ENCODE measurements at regions not wholly inside any gene's neighbourhood (a gene's known extent, or its start where the extent isn't known, plus 50 kb on each side); places are given as distances from the start of the nearest gene placed in this dataset.
"Not testable (repeated sequence)": the region's sequence is repeated elsewhere in the genome, so short reads cannot be mapped to it uniquely, and the experiment has no call there.

DNA sequence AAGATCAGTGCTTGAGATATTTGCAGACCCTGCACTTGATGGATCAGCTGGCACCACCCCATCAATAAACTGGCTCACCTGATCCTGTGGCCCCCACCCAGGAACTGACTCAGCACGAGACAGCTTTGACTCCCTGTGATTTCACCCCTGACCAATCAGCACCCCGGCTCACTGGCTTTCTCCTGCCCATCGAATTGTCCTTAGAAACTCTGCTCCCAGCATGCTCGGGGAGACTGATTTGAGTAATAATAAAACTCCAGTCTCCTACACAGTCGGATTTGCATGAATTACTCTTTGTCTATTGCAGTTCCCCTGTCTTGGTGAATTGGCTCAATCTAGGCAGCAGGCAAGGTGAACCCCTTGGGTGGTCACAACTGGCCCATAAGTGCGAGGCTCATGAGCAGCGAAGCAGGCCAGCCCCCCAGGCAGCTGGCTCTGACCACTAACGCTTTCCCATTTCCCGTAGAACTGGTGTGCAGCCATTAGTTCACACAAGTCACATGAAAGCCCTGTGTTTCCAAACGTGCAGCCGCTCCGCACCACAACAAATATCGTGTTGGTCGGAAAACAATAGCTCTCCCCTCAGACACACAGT is 79.6 kb downstream of the RSPH3 start:
- peak; percentile 31 for DNase-seq (ENCODE audit: low read depth)

DNA sequence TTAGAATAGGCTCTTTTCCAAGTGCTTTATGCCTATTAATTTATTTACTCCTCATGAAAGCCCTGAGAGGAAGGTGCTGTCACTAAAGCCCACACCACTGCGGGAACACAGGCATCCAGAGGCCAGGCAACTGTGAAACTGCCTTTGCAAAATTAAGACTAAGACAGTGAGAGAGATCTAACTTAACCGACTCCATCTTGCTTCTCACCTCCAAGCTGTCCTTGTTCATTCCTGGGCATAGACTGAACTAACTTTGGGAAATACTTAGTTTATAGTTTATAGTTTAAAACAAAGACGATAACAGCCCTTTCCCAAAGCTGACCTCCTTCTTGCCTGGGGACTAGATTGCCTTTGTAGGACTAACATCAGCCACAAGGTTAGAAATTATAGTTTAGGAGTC is 80.1 kb downstream of the RSPH3 start:
- DNase-seq (ENCODE audit: low read depth): no peak

DNA sequence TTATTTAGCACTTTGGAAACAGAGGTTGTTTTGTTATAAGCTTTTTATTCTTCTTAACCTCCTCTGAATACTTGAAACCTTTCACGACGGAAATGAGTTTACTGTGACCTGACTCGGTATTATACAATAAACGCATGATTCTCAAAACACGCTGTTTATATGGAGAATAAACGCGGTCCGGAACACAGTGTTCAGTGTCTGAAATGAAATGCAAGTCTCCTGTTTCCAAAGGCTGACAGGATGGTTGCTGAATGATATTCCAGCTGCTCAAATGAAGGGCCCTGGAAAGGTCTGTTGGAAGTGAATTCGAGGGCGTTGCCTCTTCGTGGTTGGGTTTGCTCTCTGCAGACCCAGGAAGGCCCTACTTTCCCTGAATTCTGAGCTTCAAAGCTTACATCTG is 83.4 kb downstream of the RSPH3 start:
- DNase-seq (ENCODE audit: low read depth): no peak

DNA sequence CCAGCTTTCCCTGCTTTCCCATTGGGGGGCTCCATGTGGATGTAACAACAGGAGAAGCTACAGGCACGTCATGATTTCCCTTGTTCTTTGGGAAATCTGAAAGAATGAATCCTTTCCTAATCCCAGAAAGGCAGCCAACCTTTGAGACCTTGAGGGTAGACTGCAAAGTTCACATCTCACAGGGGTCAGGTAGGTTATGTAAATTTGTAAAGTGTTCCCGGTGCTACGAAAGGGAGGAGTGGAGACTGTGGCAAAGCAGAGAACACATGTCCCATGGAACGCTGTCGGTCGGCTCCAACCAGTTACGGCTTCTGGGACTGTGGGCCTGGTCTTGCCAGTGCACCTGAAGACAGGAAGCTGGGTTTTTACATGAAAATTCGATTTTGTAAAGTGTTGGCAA is 85.1 kb downstream of the RSPH3 start:
- DNase-seq (ENCODE audit: low read depth): no peak

DNA sequence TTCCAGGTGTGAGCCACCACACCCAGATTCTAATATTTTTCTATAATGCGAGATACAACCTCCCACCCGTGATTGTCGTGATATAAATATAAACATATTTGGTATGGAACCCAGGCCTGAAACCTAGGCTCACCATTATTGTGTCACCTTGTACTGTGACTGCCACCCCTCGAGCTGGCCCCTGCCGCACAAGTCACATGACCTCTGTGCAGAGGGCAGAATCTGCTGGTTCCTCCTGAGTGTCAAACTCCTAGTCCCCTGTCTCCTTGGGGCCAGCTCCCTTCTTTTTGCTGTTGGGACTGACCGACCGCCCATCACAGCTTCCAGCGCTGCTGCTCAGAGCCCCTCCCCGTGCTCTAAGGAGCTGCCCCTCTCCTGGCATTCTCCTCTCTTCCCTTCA is 86.4 kb downstream of the RSPH3 start:
- DNase-seq (ENCODE audit: low read depth): no peak

DNA sequence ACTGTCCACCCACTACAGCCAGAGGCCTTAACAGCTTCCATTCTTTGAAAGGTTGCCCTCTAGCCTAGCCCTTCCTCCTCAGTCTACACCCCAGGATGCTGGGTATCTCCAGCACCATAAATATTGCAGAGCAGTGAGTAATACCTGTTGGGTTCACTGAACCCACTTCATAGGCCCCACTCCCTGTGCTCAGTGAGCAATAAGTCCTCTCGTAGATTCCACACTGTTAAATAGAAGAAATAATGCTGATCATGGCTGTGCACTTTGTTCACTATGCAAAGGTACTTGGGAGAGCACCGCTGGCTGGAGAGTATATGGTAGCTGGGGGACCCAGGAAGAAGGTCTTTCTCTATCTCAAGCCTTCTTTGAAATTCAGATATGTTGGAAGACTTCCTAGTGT is 87.3 kb downstream of the RSPH3 start:
- no peak for DNase-seq (ENCODE audit: low read depth)

DNA sequence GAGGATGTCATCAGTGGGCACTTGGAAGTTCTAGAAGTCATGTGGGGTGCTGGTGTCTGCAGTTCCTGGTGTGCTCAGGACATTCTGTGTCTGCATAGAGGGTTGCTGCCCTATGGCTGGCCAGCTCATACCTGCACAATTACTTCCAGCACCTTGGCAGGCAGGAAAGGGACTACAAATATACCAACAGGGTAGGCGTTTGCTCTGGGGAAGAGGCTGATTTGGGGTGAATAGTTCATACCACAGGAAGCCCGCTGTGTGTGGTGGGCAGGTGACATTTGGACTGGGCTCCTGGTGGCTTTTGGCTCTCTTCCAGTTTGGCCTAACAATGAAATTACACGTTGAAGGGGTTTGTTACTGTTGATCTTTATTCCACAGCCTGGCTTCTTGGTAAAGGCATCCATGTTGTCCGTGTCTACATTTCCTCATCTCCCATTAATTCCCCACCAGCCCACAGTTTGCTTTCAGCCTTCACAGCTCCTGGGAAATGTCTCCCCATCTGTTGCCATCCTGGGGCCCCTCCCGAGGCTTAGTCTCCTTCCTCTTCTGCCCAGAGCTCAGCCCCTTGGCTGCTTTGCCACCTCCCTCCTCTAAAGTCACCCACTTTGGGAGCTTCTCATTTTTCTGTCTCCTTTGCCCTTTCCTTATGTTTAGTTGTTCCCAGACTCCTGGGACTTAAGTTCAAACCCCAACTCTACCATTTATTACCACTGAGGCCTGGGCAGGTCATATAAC is 88.1 kb downstream of the RSPH3 start:
- no peak for DNase-seq (ENCODE audit: low read depth)

DNA sequence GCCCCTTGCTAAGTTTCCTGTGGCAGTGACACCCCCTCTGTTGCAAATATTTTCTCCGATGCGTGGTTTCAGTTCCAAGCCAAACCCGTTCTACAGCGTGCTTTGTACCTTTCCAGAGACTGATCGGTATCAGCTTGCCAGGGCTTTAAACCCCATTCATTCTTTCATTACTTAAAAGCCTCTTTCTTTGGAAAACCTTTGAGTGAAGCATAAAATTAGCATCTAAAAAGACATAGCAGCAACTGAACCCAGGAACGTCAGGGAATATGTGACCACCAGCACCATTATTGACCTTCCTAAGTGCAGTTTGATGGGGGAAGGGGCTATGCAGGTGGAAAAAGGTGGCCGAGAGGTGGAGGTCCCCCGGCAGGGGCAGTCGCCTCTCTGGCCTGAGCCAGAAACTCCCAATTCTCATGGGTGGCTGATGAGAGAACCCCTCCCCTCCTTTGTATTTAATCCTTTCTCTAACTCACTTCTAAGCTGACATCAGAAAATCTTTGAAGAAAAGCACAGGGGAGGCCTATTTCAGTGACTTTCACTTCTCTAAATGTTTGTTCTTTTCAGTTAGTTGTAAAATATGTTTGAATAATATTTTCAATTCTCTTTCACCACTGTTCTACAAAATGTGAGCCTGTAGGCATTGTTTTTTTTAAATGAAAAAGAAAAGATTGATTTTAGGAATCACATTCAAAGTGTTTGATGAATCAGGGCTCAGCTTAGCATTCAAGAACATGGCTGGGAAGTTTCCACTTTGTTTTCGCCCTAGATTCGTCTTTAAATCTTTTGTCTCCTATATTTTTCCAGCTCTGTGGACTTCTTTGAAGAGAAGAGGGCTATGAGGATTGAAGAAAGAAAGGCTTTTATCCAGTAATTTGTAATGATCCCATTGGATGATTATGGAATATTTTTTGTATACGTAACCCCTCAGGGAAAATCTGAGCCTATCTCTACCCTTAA is 89.2 kb downstream of the RSPH3 start:
- peak; percentile 31 for DNase-seq (ENCODE audit: low read depth)

DNA sequence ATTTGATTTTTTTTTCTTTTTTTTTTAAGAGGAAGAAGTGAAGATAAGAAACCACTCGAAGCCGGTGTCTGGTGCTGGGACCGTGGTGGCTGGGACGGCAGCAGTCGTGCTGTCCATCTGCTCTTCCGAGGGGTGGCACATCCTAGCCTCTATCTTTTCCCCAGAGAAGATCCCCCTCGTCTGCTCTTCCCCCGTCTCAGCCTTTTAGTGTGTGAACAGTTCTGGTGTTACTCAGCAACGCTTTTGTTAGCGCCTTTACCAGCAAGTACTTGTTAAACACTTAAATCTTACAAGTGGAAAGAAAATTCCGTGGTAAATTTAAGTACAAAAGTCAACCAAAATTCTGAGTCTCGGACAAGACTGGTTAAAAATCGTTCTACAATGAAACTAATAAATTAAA is 90.1 kb downstream of the RSPH3 start:
- no peak for DNase-seq (ENCODE audit: low read depth)

DNA sequence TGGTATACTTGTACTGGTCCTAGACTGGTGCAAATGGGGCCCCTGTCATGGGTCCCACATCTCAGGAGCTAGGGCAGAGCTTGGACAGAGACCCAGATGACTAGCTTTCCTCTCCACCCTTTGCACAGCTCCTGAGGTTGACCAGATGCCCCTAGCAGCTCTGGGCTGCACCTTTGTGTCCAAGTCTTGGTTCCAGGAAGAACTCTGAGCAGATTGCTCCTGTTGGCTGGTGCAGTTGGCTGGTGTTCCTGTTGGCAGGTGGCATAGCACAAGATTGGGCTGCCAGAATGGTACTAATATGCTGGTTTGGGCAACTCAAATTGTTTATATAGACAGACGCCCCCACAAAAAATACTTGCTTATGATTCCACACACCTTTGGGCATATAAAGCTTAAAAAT is 89.4 kb upstream of the EZR start:
- no peak for DNase-seq (ENCODE audit: low read depth)

DNA sequence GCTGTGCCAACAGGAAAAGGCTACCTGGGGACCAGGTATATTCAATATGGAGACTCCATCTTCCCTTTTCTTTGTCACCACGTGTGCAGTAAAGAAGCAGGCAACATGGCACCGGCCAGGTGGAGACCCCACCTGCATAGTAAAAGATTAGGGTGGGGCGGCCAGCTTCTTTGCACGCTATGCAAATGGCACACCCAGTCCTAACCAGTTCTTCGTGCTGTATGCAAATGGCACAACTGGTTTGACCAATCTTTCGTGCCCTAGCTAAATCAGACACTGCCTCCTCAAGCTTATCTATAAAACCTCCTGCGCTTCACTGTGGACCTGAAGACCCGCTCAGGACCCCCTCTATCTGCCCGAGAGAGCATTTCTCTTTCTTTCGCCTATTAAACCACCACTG is 88.8 kb upstream of the EZR start:
- DNase-seq (ENCODE audit: low read depth): no peak

DNA sequence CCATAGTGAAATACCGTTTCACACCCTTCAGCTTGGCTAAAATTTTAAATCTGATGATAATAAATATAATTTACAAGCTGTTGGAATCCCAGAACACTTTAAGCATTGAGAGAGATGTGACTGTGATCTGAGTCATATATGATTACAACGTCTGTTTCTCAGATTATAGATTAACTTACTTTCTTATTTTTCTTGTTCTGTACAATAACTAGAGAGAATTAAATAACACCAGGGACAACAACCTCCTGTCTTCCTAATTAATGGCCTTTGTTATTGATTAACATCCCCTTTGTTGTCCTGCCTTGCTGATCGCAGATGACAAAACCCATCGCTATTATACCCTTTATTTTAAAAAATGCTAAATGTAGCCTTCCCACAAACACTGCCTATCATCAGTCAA is 87.8 kb upstream of the EZR start:
- no peak for DNase-seq (ENCODE audit: low read depth)

DNA sequence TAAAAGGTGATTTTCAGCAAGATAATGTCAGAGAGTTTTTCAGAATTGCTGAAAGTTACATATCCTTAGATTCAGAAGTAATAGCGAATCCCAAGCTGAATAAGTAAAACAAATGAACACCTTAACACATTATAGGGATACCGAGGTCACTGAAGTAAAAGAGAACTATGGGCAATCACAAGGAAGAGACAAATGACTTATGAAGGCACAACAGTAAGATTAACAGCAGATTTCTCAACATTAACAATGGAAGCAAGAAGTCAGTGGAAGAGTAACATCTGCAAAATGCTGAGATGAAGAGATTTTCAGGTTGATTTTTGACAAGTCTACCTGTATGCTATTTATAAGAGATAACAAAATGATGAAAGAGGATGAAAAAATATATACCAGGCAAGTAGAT is 86.1 kb upstream of the EZR start:
- DNase-seq (ENCODE audit: low read depth): peak; percentile 9

DNA sequence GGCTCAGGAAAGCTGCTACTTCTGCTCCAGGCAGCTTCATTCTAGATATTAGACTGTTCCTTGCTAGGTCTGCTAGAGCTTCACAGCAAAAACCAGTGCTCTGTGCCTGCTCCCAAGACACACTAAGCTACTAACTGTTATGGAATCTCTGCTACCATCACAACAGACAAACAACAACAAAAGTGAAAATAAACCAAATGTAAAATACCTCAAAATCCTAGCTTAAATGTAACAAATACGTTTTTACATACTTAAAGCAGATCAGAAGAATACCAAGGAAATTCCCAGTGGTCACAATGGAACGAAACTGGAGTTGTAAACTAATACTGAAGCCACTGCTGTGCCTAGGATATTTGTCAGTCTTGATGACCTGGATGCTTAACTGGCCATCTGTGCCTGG is 84.6 kb upstream of the EZR start:
- no peak for DNase-seq (ENCODE audit: low read depth)

DNA sequence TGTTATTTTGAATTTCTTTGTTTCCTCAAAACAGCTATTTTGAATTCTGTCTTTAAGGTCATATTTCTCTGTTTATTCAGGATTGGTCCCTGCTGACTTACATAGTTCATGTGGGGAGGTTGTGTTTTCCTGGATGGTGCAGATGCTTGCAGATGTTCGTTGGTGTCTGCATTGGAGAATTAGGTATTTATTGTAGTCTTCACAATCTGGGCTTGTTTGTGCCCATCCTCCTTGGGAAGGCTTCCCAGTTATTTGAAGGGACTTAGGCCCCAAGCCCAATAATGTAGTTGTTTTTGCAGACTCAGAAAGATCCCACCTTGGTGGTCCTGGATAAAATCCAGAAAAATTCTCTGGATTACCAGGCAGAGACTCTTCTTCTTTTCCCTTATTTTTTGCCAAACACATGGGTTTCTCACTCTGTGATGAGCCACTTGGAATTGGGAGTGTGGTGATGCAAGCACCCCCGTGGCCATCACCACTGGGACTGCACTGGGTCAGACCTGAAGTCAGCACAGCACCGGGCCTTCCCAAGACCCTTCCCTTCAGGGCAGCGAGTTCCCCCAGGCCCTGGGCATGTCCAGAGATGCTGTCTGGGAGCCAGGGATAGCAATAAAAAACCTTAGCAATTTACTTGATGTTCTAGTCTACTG is 81.6 kb upstream of the EZR start:
- no peak for DNase-seq (ENCODE audit: low read depth)

DNA sequence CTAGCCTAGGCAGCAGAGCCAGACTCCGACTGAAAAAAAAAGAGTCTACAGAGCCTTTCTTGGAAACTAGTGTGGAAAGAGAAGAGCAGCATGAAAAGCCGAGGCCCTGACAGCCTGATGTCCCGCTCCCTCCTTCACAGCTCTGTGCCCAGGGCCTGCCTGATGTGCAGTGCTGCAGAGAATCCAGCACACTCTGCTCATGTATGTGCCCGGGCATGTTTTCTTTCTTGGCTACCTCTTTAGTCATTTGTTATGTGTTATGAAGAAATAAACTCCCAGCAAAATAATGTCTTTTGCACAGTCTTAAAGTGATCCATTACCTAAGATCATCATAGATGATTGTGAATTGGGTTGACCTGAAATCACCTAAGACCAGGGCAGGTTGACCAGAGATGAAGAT is 78.1 kb upstream of the EZR start:
- no peak for DNase-seq (ENCODE audit: low read depth)

DNA sequence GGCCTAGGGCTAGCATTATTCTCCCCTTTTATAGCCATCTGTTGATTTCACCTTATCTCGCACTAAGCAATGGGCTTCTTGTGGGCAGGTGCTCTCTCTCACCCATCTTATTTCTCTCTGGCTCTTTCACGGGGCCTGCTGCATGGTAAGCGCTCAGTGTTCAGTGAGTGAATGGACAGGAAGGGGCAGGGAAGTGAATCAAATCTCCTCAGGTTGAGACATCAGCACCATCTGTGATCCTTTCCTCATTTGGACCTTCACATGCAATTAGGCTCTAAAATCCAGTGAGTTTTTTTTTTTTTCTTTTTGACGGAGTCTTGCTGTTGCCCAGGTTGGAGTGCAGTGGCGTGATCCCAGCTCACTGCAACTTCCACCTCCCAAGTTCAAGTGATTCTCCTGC is 76.5 kb upstream of the EZR start:
- no peak for DNase-seq (ENCODE audit: low read depth)

DNA sequence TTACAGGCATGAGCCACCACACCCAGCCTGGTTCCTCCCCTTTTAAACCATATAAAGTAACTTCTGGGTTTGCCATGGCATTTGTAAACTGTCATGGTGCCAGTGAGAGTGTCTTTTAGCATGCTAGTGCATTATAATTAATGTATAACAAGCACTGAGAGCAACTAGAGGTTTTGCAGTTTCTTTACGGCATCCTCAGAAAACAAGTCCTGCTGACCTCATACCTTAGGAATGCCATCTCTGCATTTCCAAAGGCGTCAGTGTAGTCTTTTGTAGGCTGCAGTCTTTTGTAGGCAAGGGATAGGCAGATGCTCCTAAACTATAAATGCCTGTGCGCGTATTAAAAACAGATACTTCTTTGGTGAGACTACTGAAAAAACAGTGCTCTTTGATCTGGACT is 75.0 kb upstream of the EZR start:
- DNase-seq (ENCODE audit: low read depth): peak; percentile 88

DNA sequence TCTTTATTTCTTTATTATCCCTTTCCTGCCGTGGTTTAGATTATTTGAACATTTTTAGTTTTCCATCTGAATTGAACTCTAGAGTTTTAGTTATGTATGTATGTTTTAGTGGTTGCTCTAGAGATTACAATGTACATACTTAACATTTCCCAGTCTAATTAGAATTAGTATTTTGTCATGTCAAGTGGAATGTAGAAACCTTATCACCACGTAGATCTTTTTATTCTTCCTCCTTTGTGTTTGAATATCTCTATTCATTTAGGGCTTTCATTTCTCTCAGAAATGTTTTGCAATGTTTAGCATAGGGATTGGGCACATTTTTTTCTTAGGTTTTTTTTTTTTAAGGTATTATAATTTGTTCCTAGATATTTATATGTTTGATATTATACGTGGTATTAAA is 73.1 kb upstream of the EZR start:
- DNase-seq (ENCODE audit: low read depth): no peak

DNA sequence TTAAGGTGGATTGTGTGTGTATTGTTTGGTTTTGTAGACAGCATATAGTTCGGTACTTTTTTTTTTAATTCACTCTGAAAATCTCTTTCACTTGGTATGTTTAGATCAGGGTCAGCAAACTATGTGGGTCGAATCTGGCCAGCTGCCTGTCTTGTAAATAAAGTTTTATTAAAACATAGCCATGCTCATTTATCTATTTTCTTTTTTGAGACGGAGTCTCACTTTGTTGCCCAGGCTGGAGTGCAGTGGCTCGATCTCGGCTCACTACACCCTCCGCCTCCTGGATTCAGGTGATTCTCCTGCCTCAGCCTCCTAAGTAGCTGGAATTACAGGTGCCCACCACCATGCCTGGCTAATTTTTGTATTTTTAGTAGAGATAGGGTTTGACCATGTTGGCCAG is 72.4 kb upstream of the EZR start:
- not testable (repeated sequence) for DNase-seq (ENCODE audit: low read depth)

DNA sequence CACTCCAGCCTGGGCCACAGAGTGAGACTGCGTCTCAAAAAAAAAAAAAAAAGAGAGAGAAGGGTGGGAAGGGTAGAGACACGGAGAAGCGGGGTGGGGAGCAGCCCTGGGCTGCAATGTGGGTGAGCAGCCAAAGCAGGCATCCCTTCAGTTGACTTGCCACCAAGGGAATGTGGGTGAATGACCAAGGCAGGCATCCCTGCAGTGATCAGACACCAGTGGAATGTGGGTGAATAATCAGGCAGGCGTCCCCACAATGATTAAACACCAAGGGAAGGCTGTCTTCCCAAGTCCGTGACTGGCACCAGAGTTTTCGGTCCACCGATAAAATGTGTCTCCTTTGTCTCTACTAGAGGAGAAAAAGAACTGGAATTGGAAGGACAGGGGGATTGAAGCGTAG is 69.0 kb upstream of the EZR start:
- DNase-seq (ENCODE audit: low read depth): peak; percentile 73

DNA sequence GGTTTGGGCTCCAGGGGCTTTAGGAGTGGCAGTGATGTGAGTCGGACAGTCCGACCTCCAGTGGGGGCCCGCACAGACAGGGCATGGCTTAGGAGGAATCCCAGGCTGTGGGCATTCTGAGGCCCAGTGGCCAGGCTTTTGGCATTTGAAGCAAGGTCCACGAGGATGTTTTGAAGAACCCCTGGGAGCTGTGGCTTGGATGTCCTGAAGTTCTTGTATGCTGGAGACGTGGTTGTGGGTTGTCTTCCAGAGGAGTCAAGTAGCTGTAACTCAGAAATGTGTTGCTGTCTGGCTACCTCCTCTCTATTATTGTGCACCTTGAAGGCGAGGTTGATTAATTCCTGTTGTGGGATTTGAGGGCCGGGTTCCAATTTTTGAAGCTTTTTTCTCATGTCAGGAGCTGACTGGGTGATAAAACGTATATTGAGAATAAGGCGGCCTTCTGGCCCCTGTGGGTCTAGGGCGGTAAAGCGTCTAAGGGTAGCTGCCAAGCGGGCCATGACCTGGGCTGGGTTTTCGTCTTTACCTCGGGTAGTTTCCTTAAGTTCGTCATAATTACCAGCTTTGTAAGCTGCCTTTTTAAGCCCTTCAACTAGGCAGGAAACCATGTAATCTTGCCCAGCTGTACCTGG is 67.3 kb upstream of the EZR start:
- DNase-seq (ENCODE audit: low read depth): not testable (repeated sequence)
